ENCODE measurements at regions not wholly inside any gene's neighbourhood (a gene's known extent, or its start where the extent isn't known, plus 50 kb on each side); places are given as distances from the start of the nearest gene placed in this dataset.

GRCh38 chr3:106829206-106829605 is 548.0 kb upstream of the CCDC54 start:
- DNase-seq (ENCODE audit: low read depth in 1 of 2, low spot score in 1 of 2) = no peak
- Histone ChIP-seq H3K27me3 (ENCODE audit: insufficient read depth, poor library complexity, severe bottlenecking) (no peaks in the 10 kb centered on the region), H3K4me3 (replicated peaks; ENCODE audit: insufficient read depth, low read length) (no peak overlapping the region), H3K27ac (replicated peaks) (no peak overlapping the region)
- TF ChIP-seq SPI1 (IDR thresholded peaks at IDR 0.05; ENCODE audit: borderline replicate concordance, low read depth) (no peak), GABPA (IDR thresholded peaks at IDR 0.05; ENCODE audit: low read depth) (no peak), POLR2AphosphoS5 (IDR thresholded peaks at IDR 0.05; ENCODE audit: low read depth) (no peak)
- TF ChIP-seq, protein P1, sequence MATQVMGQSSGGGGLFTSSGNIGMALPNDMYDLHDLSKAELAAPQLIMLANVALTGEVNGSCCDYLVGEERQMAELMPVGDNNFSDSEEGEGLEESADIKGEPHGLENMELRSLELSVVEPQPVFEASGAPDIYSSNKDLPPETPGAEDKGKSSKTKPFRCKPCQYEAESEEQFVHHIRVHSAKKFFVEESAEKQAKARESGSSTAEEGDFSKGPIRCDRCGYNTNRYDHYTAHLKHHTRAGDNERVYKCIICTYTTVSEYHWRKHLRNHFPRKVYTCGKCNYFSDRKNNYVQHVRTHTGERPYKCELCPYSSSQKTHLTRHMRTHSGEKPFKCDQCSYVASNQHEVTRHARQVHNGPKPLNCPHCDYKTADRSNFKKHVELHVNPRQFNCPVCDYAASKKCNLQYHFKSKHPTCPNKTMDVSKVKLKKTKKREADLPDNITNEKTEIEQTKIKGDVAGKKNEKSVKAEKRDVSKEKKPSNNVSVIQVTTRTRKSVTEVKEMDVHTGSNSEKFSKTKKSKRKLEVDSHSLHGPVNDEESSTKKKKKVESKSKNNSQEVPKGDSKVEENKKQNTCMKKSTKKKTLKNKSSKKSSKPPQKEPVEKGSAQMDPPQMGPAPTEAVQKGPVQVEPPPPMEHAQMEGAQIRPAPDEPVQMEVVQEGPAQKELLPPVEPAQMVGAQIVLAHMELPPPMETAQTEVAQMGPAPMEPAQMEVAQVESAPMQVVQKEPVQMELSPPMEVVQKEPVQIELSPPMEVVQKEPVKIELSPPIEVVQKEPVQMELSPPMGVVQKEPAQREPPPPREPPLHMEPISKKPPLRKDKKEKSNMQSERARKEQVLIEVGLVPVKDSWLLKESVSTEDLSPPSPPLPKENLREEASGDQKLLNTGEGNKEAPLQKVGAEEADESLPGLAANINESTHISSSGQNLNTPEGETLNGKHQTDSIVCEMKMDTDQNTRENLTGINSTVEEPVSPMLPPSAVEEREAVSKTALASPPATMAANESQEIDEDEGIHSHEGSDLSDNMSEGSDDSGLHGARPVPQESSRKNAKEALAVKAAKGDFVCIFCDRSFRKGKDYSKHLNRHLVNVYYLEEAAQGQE (IDR thresholded peaks at IDR 0.05; ENCODE audit: insufficient replicate concordance, low read depth) = no peak
- TF ChIP-seq, protein P2, sequence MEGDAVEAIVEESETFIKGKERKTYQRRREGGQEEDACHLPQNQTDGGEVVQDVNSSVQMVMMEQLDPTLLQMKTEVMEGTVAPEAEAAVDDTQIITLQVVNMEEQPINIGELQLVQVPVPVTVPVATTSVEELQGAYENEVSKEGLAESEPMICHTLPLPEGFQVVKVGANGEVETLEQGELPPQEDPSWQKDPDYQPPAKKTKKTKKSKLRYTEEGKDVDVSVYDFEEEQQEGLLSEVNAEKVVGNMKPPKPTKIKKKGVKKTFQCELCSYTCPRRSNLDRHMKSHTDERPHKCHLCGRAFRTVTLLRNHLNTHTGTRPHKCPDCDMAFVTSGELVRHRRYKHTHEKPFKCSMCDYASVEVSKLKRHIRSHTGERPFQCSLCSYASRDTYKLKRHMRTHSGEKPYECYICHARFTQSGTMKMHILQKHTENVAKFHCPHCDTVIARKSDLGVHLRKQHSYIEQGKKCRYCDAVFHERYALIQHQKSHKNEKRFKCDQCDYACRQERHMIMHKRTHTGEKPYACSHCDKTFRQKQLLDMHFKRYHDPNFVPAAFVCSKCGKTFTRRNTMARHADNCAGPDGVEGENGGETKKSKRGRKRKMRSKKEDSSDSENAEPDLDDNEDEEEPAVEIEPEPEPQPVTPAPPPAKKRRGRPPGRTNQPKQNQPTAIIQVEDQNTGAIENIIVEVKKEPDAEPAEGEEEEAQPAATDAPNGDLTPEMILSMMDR (IDR thresholded peaks at IDR 0.05; ENCODE audit: insufficient read depth, low read length) = no peak

DNA sequence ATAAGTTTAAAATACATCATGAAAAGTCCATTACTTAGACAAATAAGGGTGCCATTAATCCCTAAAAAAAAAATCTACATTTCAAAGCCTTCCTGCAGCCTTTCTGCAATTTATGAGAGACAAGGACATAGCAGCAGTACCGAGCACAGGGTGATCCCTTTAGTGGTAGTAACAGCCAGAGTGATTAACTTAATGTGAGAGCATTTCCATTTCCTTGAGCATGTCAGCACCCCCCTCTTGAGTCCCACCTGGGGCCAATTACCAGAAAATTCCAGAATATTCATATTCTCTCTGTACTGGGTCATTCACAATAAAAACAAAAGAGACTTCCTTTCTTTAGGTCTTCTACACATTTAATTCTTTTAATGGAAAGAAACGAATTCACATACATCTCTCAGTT is 546.9 kb upstream of the CCDC54 start:
- no peak for DNase-seq (ENCODE audit: low read depth in 1 of 2, low spot score in 1 of 2)
- no peaks in the 10 kb centered on the region for H3K27me3 ChIP-seq (ENCODE audit: insufficient read depth, poor library complexity, severe bottlenecking)
- H3K27ac ChIP-seq (replicated peaks) = no peak overlapping the region
- no peak for TF ChIP-seq SPI1 (IDR thresholded peaks at IDR 0.05; ENCODE audit: borderline replicate concordance, low read depth)
- TF ChIP-seq, protein P1 (IDR thresholded peaks at IDR 0.05; ENCODE audit: insufficient replicate concordance, low read depth) = no peak
- TF ChIP-seq GABPA (IDR thresholded peaks at IDR 0.05; ENCODE audit: low read depth) = no peak
- no peak for TF ChIP-seq POLR2AphosphoS5 (IDR thresholded peaks at IDR 0.05; ENCODE audit: low read depth)
- TF ChIP-seq, protein P2 (IDR thresholded peaks at IDR 0.05; ENCODE audit: insufficient read depth, low read length) = no peak
- H3K4me3 ChIP-seq (replicated peaks; ENCODE audit: insufficient read depth, low read length) = no peak overlapping the region

GRCh38 chr3:106836906-106837305 is 540.3 kb upstream of the CCDC54 start:
- Histone ChIP-seq H3K27me3 (ENCODE audit: insufficient read depth, poor library complexity, severe bottlenecking) (no peaks in the 10 kb centered on the region), H3K4me3 (replicated peaks; ENCODE audit: insufficient read depth, low read length) (no peak overlapping the region), H3K27ac (replicated peaks) (no peak overlapping the region)
- DNase-seq (ENCODE audit: low read depth in 1 of 2, low spot score in 1 of 2) = no peak
- TF ChIP-seq, protein P2 (IDR thresholded peaks at IDR 0.05; ENCODE audit: insufficient read depth, low read length) = no peak
- TF ChIP-seq GABPA (IDR thresholded peaks at IDR 0.05; ENCODE audit: low read depth) (no peak), SPI1 (IDR thresholded peaks at IDR 0.05; ENCODE audit: borderline replicate concordance, low read depth) (no peak), POLR2AphosphoS5 (IDR thresholded peaks at IDR 0.05; ENCODE audit: low read depth) (no peak)
- TF ChIP-seq, protein P1 (IDR thresholded peaks at IDR 0.05; ENCODE audit: insufficient replicate concordance, low read depth) = no peak

All from HL-60 (cell line).